HG03469 (cell line): ENCODE measurements at regions not wholly inside any gene's neighbourhood (a gene's known extent, or its start where the extent isn't known, plus 50 kb on each side); places are given as distances from the start of the nearest gene placed in this dataset.

Experiments
- ATAC-seq: cut with Tn5 transposase; IDR thresholded peaks from one replicate; pipeline ENCODE4 v1.9.1; 2021; ENCODE audit warnings: mild to moderate bottlenecking, moderate library complexity, moderate number of reproducible peaks; ENCODE audit not compliant: unreplicated experiment

GRCh38 chr16:49216593-49216992, 65.0 kb downstream of the CBLN1 start:
- no peak for ATAC-seq

GRCh38 chr16:49213594-49213993, 68.0 kb downstream of the CBLN1 start:
- ATAC-seq, result no peak

- ATAC-seq, result no peak
These were observed 77.4 kb downstream of the CBLN1 start for GRCh38 chr16:49204191-49204590.

GRCh38 chr16:49203361-49203760, 78.3 kb downstream of the CBLN1 start:
- ATAC-seq, result no peak

- no peak for ATAC-seq
These were observed 80.5 kb downstream of the CBLN1 start for GRCh38 chr16:49201118-49201517.

GRCh38 chr16:49200223-49200820, 81.3 kb downstream of the CBLN1 start:
- no peak for ATAC-seq

GRCh38 chr16:49195237-49195548, 86.4 kb downstream of the CBLN1 start:
- ATAC-seq, result no peak

- no peak for ATAC-seq
These were observed 87.0 kb downstream of the CBLN1 start for GRCh38 chr16:49194537-49195236.

- ATAC-seq, result no peak
These were observed 88.0 kb downstream of the CBLN1 start for GRCh38 chr16:49193596-49193995.

- no peak for ATAC-seq
These were observed 92.4 kb downstream of the CBLN1 start for GRCh38 chr16:49189286-49189685.

- ATAC-seq, result no peak
These were observed 97.7 kb downstream of the CBLN1 start for GRCh38 chr16:49183911-49184310.

- ATAC-seq, result no peak
These were observed 99.7 kb downstream of the CBLN1 start for GRCh38 chr16:49181791-49182518.

- no peak for ATAC-seq
These were observed 101.8 kb downstream of the CBLN1 start for GRCh38 chr16:49179714-49180330.

GRCh38 chr16:49168126-49168525, 113.5 kb downstream of the CBLN1 start:
- ATAC-seq, result no peak

GRCh38 chr16:49165025-49165424, 116.6 kb downstream of the CBLN1 start:
- no peak for ATAC-seq

GRCh38 chr16:49161191-49161590, 120.4 kb downstream of the CBLN1 start:
- ATAC-seq, result no peak

- no peak for ATAC-seq
These were observed 123.5 kb downstream of the CBLN1 start for GRCh38 chr16:49158029-49158642.

- ATAC-seq, result no peak
These were observed 131.3 kb downstream of the CBLN1 start for GRCh38 chr16:49150341-49150740.

GRCh38 chr16:49148410-49148809, 133.2 kb downstream of the CBLN1 start:
- no peak for ATAC-seq

- ATAC-seq, result no peak
These were observed 141.0 kb downstream of the CBLN1 start for GRCh38 chr16:49140618-49141017.

GRCh38 chr16:49130397-49130796, 151.2 kb downstream of the CBLN1 start:
- no peak for ATAC-seq
